Fibroblast of the aortic adventitia (primary cell): ENCODE measurements at regions not wholly inside any gene's neighbourhood (a gene's known extent, or its start where the extent isn't known, plus 50 kb on each side); places are given as distances from the start of the nearest gene placed in this dataset.

Experiments
- DNase-seq: peaks from one replicate; pipeline ENCODE4 v3.0.0-alpha.2; 2010; ENCODE audit warnings: low read depth
- H3K4me3 ChIP-seq: 2 replicates; pipeline ENCODE4 v1.5.1; 2011; ENCODE audit warnings: low read depth, mild to moderate bottlenecking, control low read depth, low read length, moderate library complexity
- TF ChIP-seq, protein P1 (sequence below): IDR thresholded peaks from 2 replicates; pipeline ENCODE4 v1.5.1; 2011; ENCODE audit warnings: mild to moderate bottlenecking, low read length, control low read depth, inconsistent platforms; ENCODE audit not compliant: insufficient read depth

DNA sequence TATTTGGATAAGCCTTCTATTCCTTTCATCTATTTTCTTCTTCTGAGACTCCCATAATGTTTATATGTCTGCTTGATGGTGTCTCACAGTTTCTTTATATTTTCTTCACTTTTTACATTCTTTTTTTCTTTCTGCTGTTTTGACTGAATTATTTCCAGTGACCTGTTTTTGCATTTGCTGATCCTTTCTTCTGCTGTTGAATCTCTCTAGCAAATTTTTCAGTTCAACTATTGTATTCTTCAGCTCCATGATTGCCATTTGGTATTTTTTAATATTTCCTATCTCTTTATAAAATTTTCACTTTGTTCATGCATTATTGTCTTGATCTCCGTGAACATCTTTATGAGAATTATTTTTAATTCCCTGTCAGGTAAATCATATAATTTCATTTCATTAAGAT, 122.3 kb upstream of the ST6GALNAC5 start:
- TF ChIP-seq, protein P1, sequence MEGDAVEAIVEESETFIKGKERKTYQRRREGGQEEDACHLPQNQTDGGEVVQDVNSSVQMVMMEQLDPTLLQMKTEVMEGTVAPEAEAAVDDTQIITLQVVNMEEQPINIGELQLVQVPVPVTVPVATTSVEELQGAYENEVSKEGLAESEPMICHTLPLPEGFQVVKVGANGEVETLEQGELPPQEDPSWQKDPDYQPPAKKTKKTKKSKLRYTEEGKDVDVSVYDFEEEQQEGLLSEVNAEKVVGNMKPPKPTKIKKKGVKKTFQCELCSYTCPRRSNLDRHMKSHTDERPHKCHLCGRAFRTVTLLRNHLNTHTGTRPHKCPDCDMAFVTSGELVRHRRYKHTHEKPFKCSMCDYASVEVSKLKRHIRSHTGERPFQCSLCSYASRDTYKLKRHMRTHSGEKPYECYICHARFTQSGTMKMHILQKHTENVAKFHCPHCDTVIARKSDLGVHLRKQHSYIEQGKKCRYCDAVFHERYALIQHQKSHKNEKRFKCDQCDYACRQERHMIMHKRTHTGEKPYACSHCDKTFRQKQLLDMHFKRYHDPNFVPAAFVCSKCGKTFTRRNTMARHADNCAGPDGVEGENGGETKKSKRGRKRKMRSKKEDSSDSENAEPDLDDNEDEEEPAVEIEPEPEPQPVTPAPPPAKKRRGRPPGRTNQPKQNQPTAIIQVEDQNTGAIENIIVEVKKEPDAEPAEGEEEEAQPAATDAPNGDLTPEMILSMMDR = no peak

GRCh38 chr1:76746206-76746605, 121.1 kb upstream of the ST6GALNAC5 start:
- DNase-seq = no peak
- TF ChIP-seq, protein P1 = no peak
- no peak overlapping the region for H3K4me3 ChIP-seq

More for the DNA sequence above, 122.3 kb upstream of the ST6GALNAC5 start:
- no peak overlapping the region for H3K4me3 ChIP-seq
- no peak for DNase-seq

DNA sequence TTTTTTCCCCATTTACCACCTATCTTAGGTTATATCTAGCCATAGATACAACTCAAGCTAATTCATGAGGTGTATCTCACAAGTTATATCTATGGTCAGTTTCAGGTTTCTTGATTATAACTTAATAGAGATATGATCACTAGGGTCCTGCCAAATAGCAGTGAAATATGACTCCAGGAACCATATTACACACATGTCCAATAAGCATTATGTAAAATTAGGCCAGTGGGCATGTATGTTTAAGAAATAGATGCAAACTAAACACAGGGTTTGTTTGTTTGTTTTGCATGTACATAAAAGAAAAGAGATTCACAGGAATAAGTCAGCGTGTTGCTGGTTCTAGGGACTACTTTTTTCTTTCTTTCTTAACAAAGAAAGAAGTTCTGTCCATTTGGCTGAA, 112.5 kb upstream of the ST6GALNAC5 start:
- TF ChIP-seq, protein P1 = no peak
- no peak overlapping the region for H3K4me3 ChIP-seq
- DNase-seq = no peak

DNA sequence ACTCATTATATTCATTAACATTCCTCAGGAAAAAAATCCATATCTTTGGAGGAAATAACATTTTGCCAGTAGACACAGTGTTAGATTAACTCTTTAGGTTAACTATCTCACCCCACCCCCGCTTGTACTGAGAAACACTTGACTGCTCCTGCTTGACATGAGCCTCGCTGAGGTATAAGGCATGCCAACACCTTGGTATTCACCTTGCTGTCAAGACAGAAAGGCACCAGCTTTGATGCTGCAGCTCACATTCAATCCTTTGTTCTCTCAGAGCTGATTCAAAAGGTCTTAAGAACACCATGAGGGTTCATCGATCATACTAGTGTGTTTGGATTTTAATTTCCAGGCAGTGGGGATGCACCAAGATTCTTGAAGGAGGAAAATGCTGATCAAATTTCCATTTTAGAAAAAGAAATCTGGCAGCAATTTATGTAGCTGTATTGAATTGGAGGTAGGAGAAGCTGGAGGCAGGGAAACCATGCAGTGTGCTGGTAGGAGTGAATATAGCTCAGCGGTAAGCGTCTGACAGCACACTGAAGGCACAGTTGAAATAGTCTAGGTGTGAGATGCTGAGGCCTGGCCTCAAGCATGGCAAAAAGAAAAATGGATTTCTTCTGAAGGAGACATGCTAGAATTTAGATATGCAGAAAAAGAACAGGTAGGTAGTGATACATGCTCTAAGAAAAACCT, 108.0 kb upstream of the ST6GALNAC5 start:
- no peak for DNase-seq
- TF ChIP-seq, protein P1 = no peak

DNA sequence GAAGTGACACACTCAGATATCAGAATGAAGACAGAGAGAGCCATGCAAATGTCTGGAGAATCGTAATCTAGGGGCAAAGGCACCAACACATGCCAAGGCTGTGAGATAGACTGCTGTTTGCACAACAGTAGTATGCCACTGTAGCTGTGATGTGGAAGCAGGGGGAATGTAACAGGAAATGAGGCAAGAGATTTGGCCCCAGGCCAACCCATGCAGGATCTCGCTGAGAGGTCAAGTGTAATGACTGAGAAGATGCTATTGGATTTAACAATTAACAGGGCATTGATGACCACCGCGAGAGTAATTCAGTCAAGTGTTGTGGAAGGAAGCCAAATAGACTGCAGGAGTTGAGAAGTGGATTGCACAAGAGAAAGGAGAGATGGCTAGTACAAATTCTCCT, 107.3 kb upstream of the ST6GALNAC5 start:
- TF ChIP-seq, protein P1 = no peak
- DNase-seq = no peak
- H3K4me3 ChIP-seq = no peak overlapping the region

More for the DNA sequence above, 108.0 kb upstream of the ST6GALNAC5 start:
- H3K4me3 ChIP-seq = no peak overlapping the region

DNA sequence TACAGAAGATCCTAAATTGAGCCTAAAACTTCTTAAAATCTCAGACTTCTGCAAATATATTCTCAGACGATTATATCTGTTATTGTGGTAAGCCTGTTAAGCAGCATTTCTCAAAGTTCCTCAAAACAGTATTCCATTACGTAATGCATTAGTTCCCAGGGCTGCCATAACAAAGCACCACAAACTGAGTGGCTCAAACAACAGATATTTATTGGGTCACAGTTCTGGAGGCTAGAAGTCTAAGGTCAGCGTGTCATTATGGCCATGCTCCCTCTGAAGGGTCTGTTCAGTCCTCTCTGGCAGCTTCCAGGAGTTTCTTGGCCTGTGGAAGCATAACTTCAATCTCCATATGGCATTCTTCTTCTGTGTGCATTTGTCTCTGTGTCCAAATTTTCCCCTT, 103.5 kb upstream of the ST6GALNAC5 start:
- TF ChIP-seq, protein P1 = no peak
- no peak for DNase-seq
- no peak overlapping the region for H3K4me3 ChIP-seq
